Epithelial cell of esophagus (primary cell): ENCODE measurements at regions not wholly inside any gene's neighbourhood (a gene's known extent, or its start where the extent isn't known, plus 50 kb on each side); places are given as distances from the start of the nearest gene placed in this dataset.

Experiments
- DNase-seq: peaks from one replicate; pipeline ENCODE4 v3.0.0; 2010; ENCODE audit warnings: low read depth
- H3K4me3 ChIP-seq: 2 replicates; pipeline ENCODE4 v1.5.1; 2011; ENCODE audit warnings: mild to moderate bottlenecking, low read length, control low read depth
- CTCF ChIP-seq: IDR thresholded peaks from 2 replicates; pipeline ENCODE4 v1.5.1; 2011; ENCODE audit warnings: low read depth, mild to moderate bottlenecking, low read length, control low read depth, inconsistent platforms; ENCODE audit not compliant: insufficient read depth; ENCODE audit errors: missing control alignments

GRCh38 chr7:33814400-33814799 lies 90.9 kb upstream of the BMPER start:
- H3K4me3 ChIP-seq, result no peak overlapping the region
- TF ChIP-seq CTCF, result no peak
- DNase-seq, result no peak

- TF ChIP-seq CTCF, result no peak
- H3K4me3 ChIP-seq, result no peak overlapping the region
- no peak for DNase-seq
These were observed 90.4 kb upstream of the BMPER start for GRCh38 chr7:33814936-33815335.

- H3K4me3 ChIP-seq, result no peak overlapping the region
- no peak for DNase-seq
- TF ChIP-seq CTCF, result no peak
These were observed 90.0 kb upstream of the BMPER start for GRCh38 chr7:33815336-33815735.

- DNase-seq, result no peak
- TF ChIP-seq CTCF, result no peak
- H3K4me3 ChIP-seq, result no peak overlapping the region
These were observed 89.2 kb upstream of the BMPER start for GRCh38 chr7:33816106-33816505.

- DNase-seq, result no peak
- TF ChIP-seq CTCF, result no peak
- H3K4me3 ChIP-seq, result no peak overlapping the region
These were observed 85.7 kb upstream of the BMPER start for GRCh38 chr7:33819658-33820057.

GRCh38 chr7:33820206-33820605 lies 85.1 kb upstream of the BMPER start:
- TF ChIP-seq CTCF, result no peak
- no peak overlapping the region for H3K4me3 ChIP-seq
- DNase-seq, result no peak

- H3K4me3 ChIP-seq, result no peak overlapping the region
- DNase-seq, result peak; percentile 36
- TF ChIP-seq CTCF, result no peak
These were observed 83.4 kb upstream of the BMPER start for GRCh38 chr7:33821970-33822369.
